HCT116 (cell line): ENCODE measurements at regions not wholly inside any gene's neighbourhood (a gene's known extent, or its start where the extent isn't known, plus 50 kb on each side); places are given as distances from the start of the nearest gene placed in this dataset.

Source experiments
- ATAC-seq: fragments of 200-7000 bp; cut with Tn5 transposase; 2 replicates; pipeline ENCODE4 v1.9.1; 2020; ENCODE audit warnings: mild to moderate bottlenecking, moderate library complexity
- BruUV-seq: library from RNA; stranded (reverse); fragments of 400-500 nt; replicated peaks from 2 replicates; lab custom pipeline; 2021; lab: Mats Ljungman, UMichigan
- CTCF ChIA-PET: fragments of 300-600 bp; sonication (Branson Sonifier 250); formaldehyde crosslinking; loops from one replicate; lab custom pipeline; 2021; ENCODE audit warnings: antibody characterized with exemption; lab: Charles Lee
- POLR2A ChIA-PET: fragments of 300-600, 350-600 bp; sonication (Branson Sonifier 250); formaldehyde crosslinking; loops from one replicate; lab custom pipeline; 2021; ENCODE audit warnings: antibody characterized with exemption; lab: Charles Lee
- RAD21 ChIA-PET, 2 experiments: fragments of 300-600 bp; sonication (Branson Sonifier 250); formaldehyde crosslinking; loops; one replicate each; lab custom pipeline; 2023; ENCODE audit warnings: low total read pairs in 2 of 2; ENCODE audit not compliant: uncharacterized antibody in 2 of 2, unreplicated experiment in 2 of 2, low non-redundant PET in 1 of 2; lab: Charles Lee
- DNase-seq: peaks from one replicate; pipeline ENCODE4 v3.0.0-alpha.2; 2010; ENCODE audit warnings: low read depth, low spot score
- H2AFZ ChIP-seq: fragments of 200-600 bp; shearing (Covaris generic), sonication (generic); 2 replicates; pipeline ENCODE4 v1.6.1; 2017; ENCODE audit warnings: low read depth, mixed run types, mixed read lengths, antibody characterized with exemption, low read length; ENCODE audit not compliant: poor library complexity, severe bottlenecking
- H3K27ac ChIP-seq: 2 replicates; pipeline ENCODE4 v1.5.1; 2012; ENCODE audit warnings: low read depth, low read length
- H3K27me3 ChIP-seq: fragments of 200-600 bp; sonication (generic); 2 replicates; pipeline ENCODE4 v1.6.1; 2016; ENCODE audit warnings: mixed run types, low read length, mixed read lengths; ENCODE audit not compliant: insufficient read depth
- H3K36me3 ChIP-seq, 2 experiments: fragments of 200-500 bp in 1 of 2; fragments of 200-600 bp in 1 of 2; sonication (Bioruptor generic) in 1 of 2; sonication (generic) in 1 of 2; 2 replicates each; pipeline versions ENCODE4 v1.5.1 to v1.6.1; 2014 to 2016; ENCODE audit warnings: low read length in 2 of 2, inconsistent platforms in 1 of 2, mixed read lengths in 1 of 2, mixed run types in 1 of 2; ENCODE audit not compliant: insufficient read depth in 2 of 2, control insufficient read depth in 1 of 2
- H3K4me1 ChIP-seq, 2 experiments: fragments of 200-600 bp in 1 of 2; sonication (generic) in 1 of 2; 2 replicates each; pipeline versions ENCODE4 v1.5.1 to v1.6.1; 2012 to 2017; ENCODE audit warnings: low read length in 2 of 2, inconsistent platforms in 1 of 2, mild to moderate bottlenecking in 1 of 2, mixed read lengths in 1 of 2, mixed run types in 1 of 2, moderate library complexity in 1 of 2; ENCODE audit not compliant: insufficient read depth in 2 of 2, control insufficient read depth in 1 of 2
- H3K4me2 ChIP-seq: fragments of 200-600 bp; sonication (generic); 2 replicates; pipeline ENCODE4 v1.6.1; 2017; ENCODE audit warnings: mixed run types, low read length, mixed read lengths
- H3K4me3 ChIP-seq, 2 experiments: fragments of 200-600 bp in 1 of 2; sonication (generic) in 1 of 2; replicated peaks in 1 of 2; 2 replicates each; pipeline ENCODE4 v1.5.1; 2011 to 2016; ENCODE audit warnings: low read length in 2 of 2, control low read depth in 1 of 2, low read depth in 1 of 2, mild to moderate bottlenecking in 1 of 2, mixed read lengths in 1 of 2, mixed run types in 1 of 2
- H3K79me2 ChIP-seq: fragments of 200-600 bp; sonication (generic); 2 replicates; pipeline ENCODE4 v1.6.1; 2017; ENCODE audit warnings: mild to moderate bottlenecking, mixed run types, low read length, moderate library complexity, mixed read lengths; ENCODE audit not compliant: insufficient read depth
- H3K9ac ChIP-seq: fragments of 200-600 bp; sonication (generic); 2 replicates; pipeline ENCODE4 v1.6.1; 2016; ENCODE audit warnings: low read length, mixed read lengths
- H3K9me2 ChIP-seq: fragments of 200-600 bp; sonication (generic), shearing (Covaris generic); 2 replicates; pipeline ENCODE4 v1.6.1; 2017; ENCODE audit warnings: mixed run types, mild to moderate bottlenecking, moderate library complexity; ENCODE audit not compliant: insufficient read depth
- H3K9me3 ChIP-seq, 2 experiments: fragments of 200-500 bp in 1 of 2; fragments of 200-600 bp in 1 of 2; sonication (Bioruptor generic) in 1 of 2; sonication (generic) in 1 of 2; 2 replicates each; pipeline ENCODE4 v1.6.1; 2014 to 2017; ENCODE audit warnings: low read length in 2 of 2, mixed read lengths in 2 of 2, inconsistent platforms in 1 of 2, low read depth in 1 of 2, mild to moderate bottlenecking in 1 of 2, mixed run types in 1 of 2, moderate library complexity in 1 of 2; ENCODE audit not compliant: control insufficient read depth in 1 of 2, insufficient read depth in 1 of 2
- H4K20me1 ChIP-seq: fragments of 200-600 bp; sonication (generic), shearing (Covaris generic); 2 replicates; pipeline ENCODE4 v1.6.1; 2017; ENCODE audit warnings: mixed run types, mild to moderate bottlenecking, moderate library complexity; ENCODE audit not compliant: insufficient read depth
- CEBPB ChIP-seq: IDR thresholded peaks from 2 replicates; pipeline ENCODE4 v1.6.1; 2012; ENCODE audit warnings: low read depth
- EGR1 ChIP-seq: IDR thresholded peaks from 2 replicates; pipeline ENCODE4 v1.6.1; 2012; ENCODE audit warnings: low read depth
- ELF1 ChIP-seq: IDR thresholded peaks from 2 replicates; pipeline ENCODE4 v1.6.1; 2012; ENCODE audit warnings: low read depth, borderline replicate concordance
- EZH2phosphoT487 ChIP-seq: fragments of 200-600 bp; IDR thresholded peaks from 2 replicates; pipeline ENCODE4 v1.6.1; 2018; ENCODE audit warnings: antibody characterized with exemption, borderline replicate concordance
- POLR2A ChIP-seq: IDR thresholded peaks from 2 replicates; pipeline ENCODE4 v1.7.0; 2011; ENCODE audit warnings: borderline replicate concordance; ENCODE audit not compliant: insufficient read depth, insufficient read length; ENCODE audit errors: extremely low read depth
- POLR2AphosphoS5 ChIP-seq: IDR thresholded peaks from 2 replicates; pipeline ENCODE4 v1.6.1; 2011; ENCODE audit warnings: mild to moderate bottlenecking, low read depth, low read length, moderate library complexity
- RAD21 ChIP-seq: IDR thresholded peaks from 2 replicates; pipeline ENCODE4 v1.6.1; 2012; ENCODE audit warnings: low read depth, mild to moderate bottlenecking
- SIN3A ChIP-seq: IDR thresholded peaks from 2 replicates; pipeline ENCODE4 v1.6.1; 2012; ENCODE audit warnings: low read depth
- SRF ChIP-seq: IDR thresholded peaks from 2 replicates; pipeline ENCODE4 v1.6.1; 2012; ENCODE audit warnings: low read depth
- TCF7L2 ChIP-seq: IDR thresholded peaks from 2 replicates; pipeline ENCODE4 v1.7.0; 2011; ENCODE audit warnings: borderline replicate concordance, inconsistent platforms; ENCODE audit not compliant: insufficient read depth, insufficient read length; ENCODE audit errors: extremely low read depth
- YY1 ChIP-seq: IDR thresholded peaks from 2 replicates; pipeline ENCODE4 v1.6.1; 2011; ENCODE audit warnings: low read length, low read depth, moderate library complexity, mild to moderate bottlenecking; ENCODE audit not compliant: insufficient replicate concordance; ENCODE audit errors: extremely low read depth
- intact Hi-C: fragments of 100-400 bp; cut with micrococcal nuclease; formaldehyde crosslinking; loops from 2 replicates; pipeline ENCODE4 v1.10.0; 2022
- TF ChIP-seq, protein P1 (sequence below): IDR thresholded peaks from 2 replicates; pipeline ENCODE4 v1.6.1; 2011; ENCODE audit warnings: mild to moderate bottlenecking, low read length, moderate library complexity; ENCODE audit not compliant: insufficient replicate concordance; ENCODE audit errors: extremely low read depth
- TF ChIP-seq, protein P2 (sequence below): IDR thresholded peaks from 2 replicates; pipeline ENCODE4 v1.6.1; 2012
- TF ChIP-seq, protein P3 (sequence below): IDR thresholded peaks from 2 replicates; pipeline ENCODE4 v1.6.1; 2012

DNA sequence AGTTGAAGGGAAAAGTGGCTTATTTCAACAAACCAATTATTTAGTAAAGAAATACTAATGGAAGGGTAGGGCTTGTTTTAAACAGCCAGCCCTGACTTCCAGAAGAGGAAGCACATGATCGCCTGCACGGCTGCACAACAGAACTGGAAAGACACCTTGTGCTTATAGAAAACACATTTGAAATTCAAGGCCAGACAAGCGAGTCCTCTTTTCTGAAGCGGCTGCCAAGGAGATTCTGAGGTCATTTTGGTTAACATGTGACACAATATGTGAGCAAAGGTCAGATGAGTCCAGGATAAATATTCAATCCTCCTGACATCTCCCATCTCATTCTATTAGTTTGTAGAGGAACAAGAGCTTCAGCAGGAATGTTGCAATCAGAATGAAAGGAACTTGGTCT is 461.4 kb upstream of the ST8SIA4 start:
- Histone ChIP-seq H3K36me3 (no peaks in the 10 kb centered on the region), H3K4me3 (no peak overlapping the region), H3K4me1 (no peaks in the 10 kb centered on the region), H3K9ac (no peak overlapping the region), H3K79me2 (no peaks in the 10 kb centered on the region), H3K27ac (no peak overlapping the region), H3K9me3 (no peaks in the 10 kb centered on the region), H4K20me1 (no peaks in the 10 kb centered on the region), H3K9me2 (no peaks in the 10 kb centered on the region), H2AFZ (no peak overlapping the region), H3K27me3 (no peaks in the 10 kb centered on the region), H3K4me2 (no peak overlapping the region)
- no TSS peak for BruUV-seq
- ChIA-PET CTCF (no interaction called here), POLR2A (no interaction called here), RAD21 (no interaction called here)
- ATAC-seq (no peak), DNase-seq (no peak)
- intact Hi-C loops: no loop called here
- TF ChIP-seq, protein P1, sequence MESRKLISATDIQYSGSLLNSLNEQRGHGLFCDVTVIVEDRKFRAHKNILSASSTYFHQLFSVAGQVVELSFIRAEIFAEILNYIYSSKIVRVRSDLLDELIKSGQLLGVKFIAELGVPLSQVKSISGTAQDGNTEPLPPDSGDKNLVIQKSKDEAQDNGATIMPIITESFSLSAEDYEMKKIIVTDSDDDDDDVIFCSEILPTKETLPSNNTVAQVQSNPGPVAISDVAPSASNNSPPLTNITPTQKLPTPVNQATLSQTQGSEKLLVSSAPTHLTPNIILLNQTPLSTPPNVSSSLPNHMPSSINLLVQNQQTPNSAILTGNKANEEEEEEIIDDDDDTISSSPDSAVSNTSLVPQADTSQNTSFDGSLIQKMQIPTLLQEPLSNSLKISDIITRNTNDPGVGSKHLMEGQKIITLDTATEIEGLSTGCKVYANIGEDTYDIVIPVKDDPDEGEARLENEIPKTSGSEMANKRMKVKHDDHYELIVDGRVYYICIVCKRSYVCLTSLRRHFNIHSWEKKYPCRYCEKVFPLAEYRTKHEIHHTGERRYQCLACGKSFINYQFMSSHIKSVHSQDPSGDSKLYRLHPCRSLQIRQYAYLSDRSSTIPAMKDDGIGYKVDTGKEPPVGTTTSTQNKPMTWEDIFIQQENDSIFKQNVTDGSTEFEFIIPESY: no peak
- no peak for TF ChIP-seq RAD21
- TF ChIP-seq CEBPB: no peak
- no peak for TF ChIP-seq EGR1
- TF ChIP-seq EZH2phosphoT487: no peak
- TF ChIP-seq TCF7L2: no peak

GRCh38 chr5:101362067-101362466 is 459.0 kb upstream of the ST8SIA4 start:
- H3K4me3 ChIP-seq: no peak overlapping the region
- no peaks in the 10 kb centered on the region for H3K4me1 ChIP-seq
- H3K79me2 ChIP-seq: no peaks in the 10 kb centered on the region
- H3K9me2 ChIP-seq: no peaks in the 10 kb centered on the region
- TF ChIP-seq, protein P2, sequence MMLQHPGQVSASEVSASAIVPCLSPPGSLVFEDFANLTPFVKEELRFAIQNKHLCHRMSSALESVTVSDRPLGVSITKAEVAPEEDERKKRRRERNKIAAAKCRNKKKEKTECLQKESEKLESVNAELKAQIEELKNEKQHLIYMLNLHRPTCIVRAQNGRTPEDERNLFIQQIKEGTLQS: no peak
- TF ChIP-seq POLR2AphosphoS5 (no peak), POLR2A (no peak), SRF (no peak), ELF1 (no peak), EZH2phosphoT487 (no peak), YY1 (no peak), RAD21 (no peak), TCF7L2 (no peak), SIN3A (no peak)
- TF ChIP-seq, protein P1: no peak
- TF ChIP-seq, protein P3, sequence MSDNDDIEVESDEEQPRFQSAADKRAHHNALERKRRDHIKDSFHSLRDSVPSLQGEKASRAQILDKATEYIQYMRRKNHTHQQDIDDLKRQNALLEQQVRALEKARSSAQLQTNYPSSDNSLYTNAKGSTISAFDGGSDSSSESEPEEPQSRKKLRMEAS: no peak
- no peak for ATAC-seq
- H3K9me3 ChIP-seq: no peaks in the 10 kb centered on the region
- RAD21 ChIA-PET: no interaction called here
- H3K36me3 ChIP-seq: no peaks in the 10 kb centered on the region
- intact Hi-C loops: no loop called here
- no peaks in the 10 kb centered on the region for H4K20me1 ChIP-seq
- POLR2A ChIA-PET: no interaction called here
- DNase-seq: no peak
- H3K4me2 ChIP-seq: no peak overlapping the region
- no peaks in the 10 kb centered on the region for H3K27me3 ChIP-seq
- no peak overlapping the region for H3K27ac ChIP-seq
- no peak overlapping the region for H2AFZ ChIP-seq
- BruUV-seq: no TSS peak
- CTCF ChIA-PET: interaction anchor here (1.0 kb wide), 1 partner anchor 29 kb away, joined by 4 read pairs; no protein-coding TSS in a partner anchor
- no peak overlapping the region for H3K9ac ChIP-seq
